ENCODE measurements at regions not wholly inside any gene's neighbourhood (a gene's known extent, or its start where the extent isn't known, plus 50 kb on each side); places are given as distances from the start of the nearest gene placed in this dataset.
A peak's percentile ranks its signal among the peaks of the same experiment; 100 is the strongest.

- Histone ChIP-seq H3K4me1 (ENCODE audit: low read depth) (no peaks in the 10 kb centered on the region), H3K4me3 (no peak overlapping the region), H3K9me3 (no peaks in the 10 kb centered on the region), H3K36me3 (ENCODE audit: low read depth) (no peaks in the 10 kb centered on the region)
- intact Hi-C loops (cut with DNase I, micrococcal nuclease), result no loop called here
- peak; percentile 51 for ATAC-seq
- no peak for TF ChIP-seq CTCF (IDR thresholded peaks at IDR 0.05)
- no peak for DNase-seq
These were observed 116.2 kb upstream of the CNTLN start for GRCh38 chr9:17018540-17019196.

- intact Hi-C loops (cut with DNase I, micrococcal nuclease), result no loop called here
- H3K9me3 ChIP-seq, result no peaks in the 10 kb centered on the region
- DNase-seq (no peak), ATAC-seq (no peak)
- no peak for TF ChIP-seq CTCF (IDR thresholded peaks at IDR 0.05)
- no peaks in the 10 kb centered on the region for H3K36me3 ChIP-seq (ENCODE audit: low read depth)
- no peak overlapping the region for H3K4me3 ChIP-seq
- H3K4me1 ChIP-seq (ENCODE audit: low read depth), result no peaks in the 10 kb centered on the region
These were observed 116.8 kb upstream of the CNTLN start for GRCh38 chr9:17017931-17018491.

GRCh38 chr9:17013891-17014290 is 120.9 kb upstream of the CNTLN start:
- ATAC-seq (no peak), DNase-seq (no peak)
- Histone ChIP-seq H3K36me3 (ENCODE audit: low read depth) (no peaks in the 10 kb centered on the region), H3K4me3 (no peak overlapping the region), H3K4me1 (ENCODE audit: low read depth) (no peaks in the 10 kb centered on the region), H3K9me3 (no peaks in the 10 kb centered on the region)
- TF ChIP-seq CTCF (IDR thresholded peaks at IDR 0.05), result no peak
- intact Hi-C loops (cut with DNase I, micrococcal nuclease), result no loop called here

GRCh38 chr9:17013010-17013409 is 121.8 kb upstream of the CNTLN start:
- ATAC-seq, result no peak
- DNase-seq, result no peak
- Histone ChIP-seq H3K4me1 (ENCODE audit: low read depth) (no peaks in the 10 kb centered on the region), H3K9me3 (no peaks in the 10 kb centered on the region), H3K36me3 (ENCODE audit: low read depth) (no peaks in the 10 kb centered on the region), H3K4me3 (no peak overlapping the region)
- intact Hi-C loops (cut with DNase I, micrococcal nuclease), result no loop called here
- TF ChIP-seq CTCF (IDR thresholded peaks at IDR 0.05), result no peak

GRCh38 chr9:17011880-17012279 is 123.0 kb upstream of the CNTLN start:
- no peak for DNase-seq
- intact Hi-C loops (cut with DNase I, micrococcal nuclease), result no loop called here
- no peaks in the 10 kb centered on the region for H3K4me1 ChIP-seq (ENCODE audit: low read depth)
- no peak overlapping the region for H3K4me3 ChIP-seq
- no peak for ATAC-seq
- no peaks in the 10 kb centered on the region for H3K9me3 ChIP-seq
- H3K36me3 ChIP-seq (ENCODE audit: low read depth), result no peaks in the 10 kb centered on the region
- no peak for TF ChIP-seq CTCF (IDR thresholded peaks at IDR 0.05)
